AG10803 (cell line): ENCODE measurements at regions not wholly inside any gene's neighbourhood (a gene's known extent, or its start where the extent isn't known, plus 50 kb on each side); places are given as distances from the start of the nearest gene placed in this dataset.

Experiments
- DNase-seq: peaks from one replicate; pipeline ENCODE4 v3.0.0; 2010; ENCODE audit warnings: low read depth
- H3K4me3 ChIP-seq: 2 replicates; pipeline ENCODE4 v1.5.1; 2011; ENCODE audit warnings: mild to moderate bottlenecking, low read length, control low read depth
- CTCF ChIP-seq: conservative IDR thresholded peaks from 2 replicates; pipeline ENCODE4 v1.5.1; 2011; ENCODE audit warnings: mild to moderate bottlenecking, low read length, control low read depth, inconsistent platforms

GRCh38 chr3:82424031-82424339 lies 662.5 kb upstream of the GBE1 start:
- no peak for DNase-seq
- no peak for TF ChIP-seq CTCF
- no peak overlapping the region for H3K4me3 ChIP-seq

GRCh38 chr3:82423268-82424030 lies 662.0 kb upstream of the GBE1 start:
- H3K4me3 ChIP-seq: no peak overlapping the region
- DNase-seq: no peak
- no peak for TF ChIP-seq CTCF

- DNase-seq: no peak
- TF ChIP-seq CTCF: no peak
- no peak overlapping the region for H3K4me3 ChIP-seq
These were observed 655.4 kb upstream of the GBE1 start for GRCh38 chr3:82416830-82417229.

GRCh38 chr3:82416349-82416748 lies 654.9 kb upstream of the GBE1 start:
- TF ChIP-seq CTCF: no peak
- no peak overlapping the region for H3K4me3 ChIP-seq
- no peak for DNase-seq

- H3K4me3 ChIP-seq: no peak overlapping the region
- TF ChIP-seq CTCF: no peak
- DNase-seq: no peak
These were observed 651.7 kb upstream of the GBE1 start for GRCh38 chr3:82413171-82413570.

- no peak for TF ChIP-seq CTCF
- no peak for DNase-seq
- no peak overlapping the region for H3K4me3 ChIP-seq
These were observed 648.9 kb upstream of the GBE1 start for GRCh38 chr3:82410366-82410765.

- no peak for TF ChIP-seq CTCF
- no peak overlapping the region for H3K4me3 ChIP-seq
- no peak for DNase-seq
These were observed 648.4 kb upstream of the GBE1 start for GRCh38 chr3:82409842-82410241.
